ENCODE measurements at regions not wholly inside any gene's neighbourhood (a gene's known extent, or its start where the extent isn't known, plus 50 kb on each side); places are given as distances from the start of the nearest gene placed in this dataset.
"Not testable (repeated sequence)": the region's sequence is repeated elsewhere in the genome, so short reads cannot be mapped to it uniquely, and the experiment has no call there.

DNA sequence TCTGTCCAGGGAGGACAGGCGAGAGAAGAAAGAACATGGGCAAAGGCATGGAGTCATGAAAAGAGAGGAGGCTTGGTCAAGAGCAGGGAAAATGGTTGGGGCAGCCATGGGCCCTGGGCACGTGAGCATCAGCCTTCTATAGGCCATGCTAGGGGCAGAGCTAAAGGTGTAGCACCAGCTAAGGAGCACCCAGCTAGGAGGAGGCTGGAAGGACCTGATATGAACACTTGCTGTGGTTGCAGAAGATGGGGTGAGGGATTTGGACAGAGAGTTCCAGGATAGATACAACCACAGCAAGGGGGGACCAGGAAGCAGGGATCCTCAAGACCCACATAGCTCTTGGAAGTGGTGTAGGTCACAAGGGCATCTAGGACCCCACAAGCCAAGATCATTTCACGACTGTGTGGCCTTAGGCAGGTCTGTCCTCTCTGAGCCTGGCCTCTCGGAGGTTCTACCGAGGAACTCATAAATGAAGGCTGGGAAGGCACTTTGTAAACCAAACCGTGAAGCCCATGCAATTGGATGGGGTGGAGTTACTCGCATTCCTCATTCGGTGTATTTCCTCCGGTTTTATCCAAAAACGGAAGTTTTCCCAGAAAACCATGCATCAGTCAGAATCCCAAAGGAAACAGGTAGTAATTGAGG lies 74.0 kb upstream of the TOP1 start:
- DNase-seq, result no peak
- no peaks in the 10 kb centered on the region for H3K27me3 ChIP-seq
- TF ChIP-seq, protein P1, sequence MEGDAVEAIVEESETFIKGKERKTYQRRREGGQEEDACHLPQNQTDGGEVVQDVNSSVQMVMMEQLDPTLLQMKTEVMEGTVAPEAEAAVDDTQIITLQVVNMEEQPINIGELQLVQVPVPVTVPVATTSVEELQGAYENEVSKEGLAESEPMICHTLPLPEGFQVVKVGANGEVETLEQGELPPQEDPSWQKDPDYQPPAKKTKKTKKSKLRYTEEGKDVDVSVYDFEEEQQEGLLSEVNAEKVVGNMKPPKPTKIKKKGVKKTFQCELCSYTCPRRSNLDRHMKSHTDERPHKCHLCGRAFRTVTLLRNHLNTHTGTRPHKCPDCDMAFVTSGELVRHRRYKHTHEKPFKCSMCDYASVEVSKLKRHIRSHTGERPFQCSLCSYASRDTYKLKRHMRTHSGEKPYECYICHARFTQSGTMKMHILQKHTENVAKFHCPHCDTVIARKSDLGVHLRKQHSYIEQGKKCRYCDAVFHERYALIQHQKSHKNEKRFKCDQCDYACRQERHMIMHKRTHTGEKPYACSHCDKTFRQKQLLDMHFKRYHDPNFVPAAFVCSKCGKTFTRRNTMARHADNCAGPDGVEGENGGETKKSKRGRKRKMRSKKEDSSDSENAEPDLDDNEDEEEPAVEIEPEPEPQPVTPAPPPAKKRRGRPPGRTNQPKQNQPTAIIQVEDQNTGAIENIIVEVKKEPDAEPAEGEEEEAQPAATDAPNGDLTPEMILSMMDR (IDR thresholded peaks at IDR 0.05), result no peak
- no peak for TF ChIP-seq POLR2A (IDR thresholded peaks at IDR 0.05)
- no peaks in the 10 kb centered on the region for H3K36me3 ChIP-seq (ENCODE audit: low read depth, missing control alignments)
- H3K27ac ChIP-seq, result no peak overlapping the region
- intact Hi-C loops (cut with DNase I; ENCODE audit: low total_unique reads), result no loop called here
- 91 to 95% methylated on average over 10 of the region's 10 CpGs for WGBS, 2 donors
- no peaks in the 10 kb centered on the region for H3K4me1 ChIP-seq
- no peaks in the 10 kb centered on the region for H3K9me3 ChIP-seq
- H3K4me3 ChIP-seq, result no peak overlapping the region

DNA sequence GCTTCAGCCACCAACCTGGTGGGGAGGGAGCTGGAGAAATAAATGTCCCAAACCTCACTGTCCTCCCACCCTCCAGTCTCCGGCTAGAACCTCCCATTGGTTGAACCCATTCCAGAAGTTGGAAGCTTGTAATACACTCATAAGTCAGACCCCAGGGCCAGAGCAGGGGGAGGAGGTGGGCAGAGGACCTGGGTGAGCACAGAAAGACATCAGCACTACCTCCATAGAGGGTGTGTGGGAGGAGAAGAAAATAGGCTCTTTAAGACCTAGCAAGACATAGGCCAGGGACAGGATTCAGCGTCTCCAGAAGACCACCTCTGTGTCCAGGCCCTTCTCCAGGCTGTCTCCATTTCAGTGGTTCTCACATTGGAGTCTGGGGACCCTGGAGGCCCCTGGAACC lies 73.3 kb upstream of the TOP1 start:
- Histone ChIP-seq H3K27ac (no peak overlapping the region), H3K27me3 (no peaks in the 10 kb centered on the region), H3K36me3 (ENCODE audit: low read depth, missing control alignments) (no peaks in the 10 kb centered on the region), H3K9me3 (no peaks in the 10 kb centered on the region), H3K4me3 (no peak overlapping the region), H3K4me1 (no peaks in the 10 kb centered on the region)
- 87 to 90% methylated on average over 2 of the region's 2 CpGs for WGBS, 2 donors
- TF ChIP-seq POLR2A (IDR thresholded peaks at IDR 0.05), result no peak
- TF ChIP-seq, protein P1 (IDR thresholded peaks at IDR 0.05), result no peak
- intact Hi-C loops (cut with DNase I; ENCODE audit: low total_unique reads), result no loop called here
- no peak for DNase-seq

- intact Hi-C loops (cut with DNase I; ENCODE audit: low total_unique reads); H3K4me3 ChIP-seq; H3K36me3 ChIP-seq (ENCODE audit: low read depth, missing control alignments); H3K9me3 ChIP-seq; H3K27me3 ChIP-seq; H3K27ac ChIP-seq; DNase-seq; H3K4me1 ChIP-seq: not testable (repeated sequence)
- WGBS, 2 donors, result 85 to 95% methylated on average over 8 of the region's 8 CpGs
These were observed 72.8 kb upstream of the TOP1 start for GRCh38 chr20:40955826-40956225.

- Histone ChIP-seq H3K4me1 (no peaks in the 10 kb centered on the region), H3K27ac (no peak overlapping the region), H3K9me3 (no peaks in the 10 kb centered on the region), H3K27me3 (no peaks in the 10 kb centered on the region), H3K4me3 (no peak overlapping the region), H3K36me3 (ENCODE audit: low read depth, missing control alignments) (no peaks in the 10 kb centered on the region)
- 74 to 76% methylated on average over 15 of the region's 15 CpGs for WGBS, 2 donors
- no peak for TF ChIP-seq POLR2A (IDR thresholded peaks at IDR 0.05)
- TF ChIP-seq, protein P1 (IDR thresholded peaks at IDR 0.05), result no peak
- intact Hi-C loops (cut with DNase I; ENCODE audit: low total_unique reads), result no loop called here
- DNase-seq, result no peak
These were observed 71.9 kb upstream of the TOP1 start for GRCh38 chr20:40956542-40957264.

GRCh38 chr20:40957265-40957760 lies 71.3 kb upstream of the TOP1 start:
- intact Hi-C loops (cut with DNase I; ENCODE audit: low total_unique reads), result no loop called here
- no peaks in the 10 kb centered on the region for H3K36me3 ChIP-seq (ENCODE audit: low read depth, missing control alignments)
- H3K27ac ChIP-seq, result no peak overlapping the region
- WGBS, 2 donors, result 87 to 94% methylated on average over 4 to 6 of the region's 6 CpGs
- H3K9me3 ChIP-seq, result no peaks in the 10 kb centered on the region
- TF ChIP-seq POLR2A (IDR thresholded peaks at IDR 0.05), result no peak
- TF ChIP-seq, protein P1 (IDR thresholded peaks at IDR 0.05), result no peak
- H3K27me3 ChIP-seq, result no peaks in the 10 kb centered on the region
- H3K4me3 ChIP-seq, result no peak overlapping the region
- H3K4me1 ChIP-seq, result no peaks in the 10 kb centered on the region
- no peak for DNase-seq

Measured in testis (tissue), 2 donors.